GM23338 (cell line): ENCODE measurements at regions not wholly inside any gene's neighbourhood (a gene's known extent, or its start where the extent isn't known, plus 50 kb on each side); places are given as distances from the start of the nearest gene placed in this dataset.

Experiments used
- ATAC-seq: fragments of 200-7000 bp; cut with Tn5 transposase; 3 replicates; pipeline ENCODE4 v1.9.1; 2020
- DNase-seq: peaks from one replicate; pipeline ENCODE4 v3.0.0-alpha.2; 2015; ENCODE audit warnings: low spot score
- H2AFZ ChIP-seq: fragments of 200-600 bp; sonication (generic); 2 replicates; pipeline ENCODE4 v1.8.0; 2016; ENCODE audit warnings: antibody characterized with exemption, mild to moderate bottlenecking, moderate library complexity
- H3F3A ChIP-seq: fragments of 200-600 bp; sonication (generic); replicated peaks from 2 replicates; pipeline ENCODE4 v1.8.0; 2017; ENCODE audit warnings: antibody characterized with exemption, mixed run types, low read depth
- H3K27ac ChIP-seq: fragments of 200-600 bp; sonication (generic); 2 replicates; pipeline ENCODE4 v1.6.1; 2016; ENCODE audit warnings: low read depth
- H3K27me3 ChIP-seq: fragments of 200-600 bp; sonication (generic); 2 replicates; pipeline ENCODE4 v1.8.0; 2016; ENCODE audit warnings: mild to moderate bottlenecking, mixed run types, moderate library complexity; ENCODE audit not compliant: insufficient read depth
- H3K36me3 ChIP-seq: fragments of 200-600 bp; sonication (generic); 2 replicates; pipeline ENCODE4 v1.8.0; 2016; ENCODE audit warnings: mild to moderate bottlenecking; ENCODE audit not compliant: insufficient read depth
- H3K4me1 ChIP-seq: fragments of 200-600 bp; sonication (generic); 2 replicates; pipeline ENCODE4 v1.8.0; 2016; ENCODE audit warnings: mild to moderate bottlenecking, moderate library complexity; ENCODE audit not compliant: insufficient read depth
- H3K4me2 ChIP-seq: fragments of 200-600 bp; sonication (generic); 2 replicates; pipeline ENCODE4 v1.7.1; 2017; ENCODE audit warnings: mixed run types
- H3K4me3 ChIP-seq: fragments of 200-600 bp; sonication (generic); 2 replicates; pipeline ENCODE4 v1.6.1; 2016; ENCODE audit warnings: mixed run types
- H3K79me2 ChIP-seq: fragments of 200-600 bp; sonication (generic); replicated peaks from 2 replicates; pipeline ENCODE4 v1.8.0; 2017; ENCODE audit warnings: mild to moderate bottlenecking; ENCODE audit not compliant: insufficient read depth
- H3K9me2 ChIP-seq: fragments of 200-600 bp; sonication (generic); 2 replicates; pipeline ENCODE4 v1.8.0; 2017; ENCODE audit not compliant: insufficient read depth
- H4K20me1 ChIP-seq: fragments of 200-600 bp; sonication (generic); replicated peaks from 2 replicates; pipeline ENCODE4 v1.8.0; 2017; ENCODE audit warnings: mild to moderate bottlenecking; ENCODE audit not compliant: insufficient read depth
- H3K27ac Mint-ChIP-seq: 2 replicates; pipeline ENCODE4 v1.8.0; 2020; ENCODE audit warnings: inconsistent platforms, mild to moderate bottlenecking, moderate library complexity, mixed read lengths
- H3K27me3 Mint-ChIP-seq: 3 replicates; pipeline ENCODE4 v1.8.0; 2022; ENCODE audit warnings: low read depth, mild to moderate bottlenecking, moderate library complexity, mixed read lengths, inconsistent platforms; ENCODE audit not compliant: insufficient read depth, poor library complexity
- H3K36me3 Mint-ChIP-seq: 3 replicates; pipeline ENCODE4 v1.8.0; 2021; ENCODE audit warnings: low read depth, mild to moderate bottlenecking, inconsistent platforms, moderate library complexity, mixed read lengths
- H3K4me1 Mint-ChIP-seq: 3 replicates; pipeline ENCODE4 v1.8.0; 2020; ENCODE audit warnings: mild to moderate bottlenecking, inconsistent platforms, mixed read lengths
- H3K4me3 Mint-ChIP-seq: 3 replicates; pipeline ENCODE4 v1.8.0; 2021; ENCODE audit warnings: moderate library complexity, mild to moderate bottlenecking, inconsistent platforms, mixed read lengths
- H3K9me3 Mint-ChIP-seq: 3 replicates; pipeline ENCODE4 v1.8.0; 2020; ENCODE audit warnings: moderate library complexity, mild to moderate bottlenecking, inconsistent platforms, mixed read lengths
- CREB1 ChIP-seq: fragments of 250-450 bp; sonication (Bioruptor Pico); IDR thresholded peaks from 2 replicates; pipeline ENCODE4 v1.5.0; 2020; ENCODE audit warnings: low read depth, mild to moderate bottlenecking, moderate library complexity
- CTCF ChIP-seq, 2 experiments: fragments of 200-600 bp in 1 of 2; sonication (generic) in 1 of 2; conservative IDR thresholded peaks; 2 replicates each; pipeline versions ENCODE4 v1.5.1 to v1.6.1; 2016 to 2017; ENCODE audit warnings: antibody characterized with exemption in 2 of 2, low read depth in 2 of 2, mild to moderate bottlenecking in 2 of 2, moderate library complexity in 1 of 2
- ETS1 ChIP-seq: IDR thresholded peaks from 2 replicates; pipeline ENCODE4 v1.6.1; 2016; ENCODE audit warnings: antibody characterized with exemption
- EZH2 ChIP-seq: fragments of 200-600 bp; sonication (generic); IDR thresholded peaks from one replicate; pipeline ENCODE4 v1.8.0; 2017; ENCODE audit warnings: antibody characterized with exemption, mild to moderate bottlenecking, low read depth; ENCODE audit not compliant: unreplicated experiment
- EZH2phosphoT487 ChIP-seq: fragments of 200-600 bp; sonication (generic); IDR thresholded peaks from one replicate; pipeline ENCODE4 v1.8.1; 2018; ENCODE audit warnings: antibody characterized with exemption; ENCODE audit not compliant: unreplicated experiment
- JUNB ChIP-seq: IDR thresholded peaks from one replicate; pipeline ENCODE4 v1.6.1; 2016; ENCODE audit warnings: antibody characterized with exemption; ENCODE audit not compliant: unreplicated experiment
- NANOG ChIP-seq: IDR thresholded peaks from 2 replicates; pipeline ENCODE4 v1.6.1; 2016; ENCODE audit warnings: antibody characterized with exemption, borderline replicate concordance
- REST ChIP-seq: IDR thresholded peaks from one replicate; pipeline ENCODE4 v1.6.1; 2018; ENCODE audit warnings: antibody characterized with exemption; ENCODE audit not compliant: unreplicated experiment

GRCh38 chr3:99579965-99580364, 58.4 kb upstream of the COL8A1 start:
- no peak overlapping the region for H3K27ac Mint-ChIP-seq
- no peaks in the 10 kb centered on the region for H3K9me2 ChIP-seq

GRCh38 chr3:99579246-99579645, 59.1 kb upstream of the COL8A1 start:
- Mint-ChIP-seq H3K27me3 (peaks cover 1% of the 10 kb centered on the region), H3K9me3 (no peaks in the 10 kb centered on the region), H3K4me1 (no peaks in the 10 kb centered on the region), H3K27ac (no peak overlapping the region), H3K36me3 (no peaks in the 10 kb centered on the region), H3K4me3 (no peak overlapping the region)
- no peaks in the 10 kb centered on the region for H3F3A ChIP-seq
- H3K36me3 ChIP-seq, result no peaks in the 10 kb centered on the region
- DNase-seq (no peak), ATAC-seq (no peak)
- no peaks in the 10 kb centered on the region for H3K27me3 ChIP-seq
- no peak overlapping the region for H3K4me3 ChIP-seq
- H4K20me1 ChIP-seq, result no peaks in the 10 kb centered on the region
- no peak overlapping the region for H3K27ac ChIP-seq
- no peaks in the 10 kb centered on the region for H3K4me1 ChIP-seq
- no peak overlapping the region for H3K4me2 ChIP-seq
- no peaks in the 10 kb centered on the region for H3K9me2 ChIP-seq
- H2AFZ ChIP-seq, result no peak overlapping the region
- H3K79me2 ChIP-seq, result no peaks in the 10 kb centered on the region
- TF ChIP-seq CTCF (conservative IDR thresholded peaks at IDR 0.05; ENCODE audit: low read depth in 2 of 2) (no peak), NANOG (no peak), REST (no peak), EZH2phosphoT487 (no peak), CREB1 (CRISPR knock-in tag) (no peak)

More at GRCh38 chr3:99579965-99580364, 58.4 kb upstream of the COL8A1 start:
- Mint-ChIP-seq H3K27me3 (peaks cover 1% of the 10 kb centered on the region), H3K36me3 (no peaks in the 10 kb centered on the region), H3K4me3 (no peak overlapping the region), H3K9me3 (no peaks in the 10 kb centered on the region), H3K4me1 (no peaks in the 10 kb centered on the region)
- no peaks in the 10 kb centered on the region for H3K36me3 ChIP-seq
- no peaks in the 10 kb centered on the region for H3K27me3 ChIP-seq
- no peak for DNase-seq
- no peaks in the 10 kb centered on the region for H3K4me1 ChIP-seq
- no peak overlapping the region for H3K27ac ChIP-seq
- H3K4me2 ChIP-seq, result no peak overlapping the region
- ATAC-seq, result no peak
- TF ChIP-seq ETS1 (no peak), REST (no peak), JUNB (no peak), EZH2 (no peak)
- no peak overlapping the region for H2AFZ ChIP-seq
- H3K79me2 ChIP-seq, result no peaks in the 10 kb centered on the region
- no peaks in the 10 kb centered on the region for H3F3A ChIP-seq
- H4K20me1 ChIP-seq, result no peaks in the 10 kb centered on the region
- H3K4me3 ChIP-seq, result no peak overlapping the region
